ENCODE measurements at regions not wholly inside any gene's neighbourhood (a gene's known extent, or its start where the extent isn't known, plus 50 kb on each side); places are given as distances from the start of the nearest gene placed in this dataset.

- DNase-seq (ENCODE audit: low read depth in 4 of 4, low spot score in 3 of 4): peak in 3 of 4 donors; percentile 44 to 64 (median 59)
These were observed 52.0 kb upstream of the KCNA1 start for GRCh38 chr12:4857472-4858291.

- no peak for DNase-seq (ENCODE audit: low read depth in 4 of 4, low spot score in 3 of 4)
These were observed 51.3 kb upstream of the KCNA1 start for GRCh38 chr12:4858386-4858785.

GRCh38 chr12:4859478-4860210 is 50.1 kb upstream of the KCNA1 start:
- DNase-seq (ENCODE audit: low read depth in 4 of 4, low spot score in 3 of 4): no peak
